Liver (tissue), 8 donors: ENCODE measurements at regions not wholly inside any gene's neighbourhood (a gene's known extent, or its start where the extent isn't known, plus 50 kb on each side); places are given as distances from the start of the nearest gene placed in this dataset.

Experiments used
- DNase-seq: peaks from one replicate; pipeline ENCODE4 v3.0.0-alpha.2; 2017; ENCODE audit warnings: low spot score
- H3K27ac ChIP-seq, 2 donors: one replicate each; pipeline ENCODE4 v1.7.0; 2013; ENCODE audit warnings: inconsistent platforms in 2 of 2, low read length in 2 of 2, control low read depth in 1 of 2, low read depth in 1 of 2, mild to moderate bottlenecking in 1 of 2
- H3K27me3 ChIP-seq, 4 donors: one replicate each; pipeline versions ENCODE4 v1.6.1 to v1.7.0; 2013; ENCODE audit warnings: low read length in 3 of 4, inconsistent platforms in 1 of 4, mild to moderate bottlenecking in 1 of 4, moderate library complexity in 1 of 4; ENCODE audit not compliant: control insufficient read depth in 4 of 4, insufficient read depth in 4 of 4
- H3K36me3 ChIP-seq, 4 donors: one replicate each; pipeline versions ENCODE4 v1.6.1 to v1.7.0; 2013; ENCODE audit warnings: low read length in 3 of 4, mild to moderate bottlenecking in 3 of 4, low read depth in 1 of 4, moderate library complexity in 1 of 4; ENCODE audit not compliant: control insufficient read depth in 4 of 4, insufficient read depth in 3 of 4
- H3K4me1 ChIP-seq, 4 donors: one replicate each; pipeline versions ENCODE4 v1.6.1 to v1.7.0; 2013; ENCODE audit warnings: low read length in 3 of 4, mild to moderate bottlenecking in 3 of 4, moderate library complexity in 1 of 4; ENCODE audit not compliant: control insufficient read depth in 4 of 4, insufficient read depth in 4 of 4
- H3K4me3 ChIP-seq, 3 donors: one replicate each; pipeline versions ENCODE4 v1.6.1 to v1.7.0; 2013; ENCODE audit warnings: low read length in 3 of 3, control low read depth in 1 of 3, low read depth in 1 of 3, mild to moderate bottlenecking in 1 of 3
- H3K9ac ChIP-seq, 2 donors: one replicate each; pipeline ENCODE4 v1.7.0; 2013; ENCODE audit warnings: low read length in 2 of 2, mild to moderate bottlenecking in 2 of 2, moderate library complexity in 2 of 2, control low read depth in 1 of 2, low read depth in 1 of 2
- H3K9me3 ChIP-seq, 4 donors: one replicate each; pipeline versions ENCODE4 v1.6.1 to v1.7.0; 2013; ENCODE audit warnings: low read length in 3 of 4; ENCODE audit not compliant: control insufficient read depth in 4 of 4
- ATF3 ChIP-seq: IDR thresholded peaks from 2 replicates; pipeline ENCODE4 v1.6.1; 2016; ENCODE audit warnings: antibody characterized with exemption
- CTCF ChIP-seq: fragments of 150-350 bp; IDR thresholded peaks from 2 replicates; pipeline ENCODE4 v1.5.1; 2017; ENCODE audit warnings: improper control_type of control experiment, low read depth, low read length; ENCODE audit not compliant: missing input control
- EGR1 ChIP-seq, 2 donors: IDR thresholded peaks; 2 replicates each; pipeline ENCODE4 v1.6.1; 2016 to 2018; ENCODE audit warnings: antibody characterized with exemption in 2 of 2, low read depth in 2 of 2
- FOXA1 ChIP-seq: IDR thresholded peaks from 2 replicates; pipeline ENCODE4 v1.6.1; 2016; ENCODE audit warnings: antibody characterized with exemption
- FOXA2 ChIP-seq: IDR thresholded peaks from 2 replicates; pipeline ENCODE4 v1.6.1; 2016; ENCODE audit warnings: antibody characterized with exemption
- GABPA ChIP-seq, 2 donors: IDR thresholded peaks in 1 of 2; conservative IDR thresholded peaks in 1 of 2; 2 replicates each; pipeline ENCODE4 v1.6.1; 2016; ENCODE audit warnings: antibody characterized with exemption in 2 of 2, mild to moderate bottlenecking in 1 of 2, moderate library complexity in 1 of 2
- HNF4A ChIP-seq, 2 donors: conservative IDR thresholded peaks; 2 replicates each; pipeline ENCODE4 v1.6.1; 2016; ENCODE audit warnings: antibody characterized with exemption in 2 of 2, mild to moderate bottlenecking in 2 of 2
- JUND ChIP-seq, 2 donors: IDR thresholded peaks; 2 replicates each; pipeline ENCODE4 v1.6.1; 2016; ENCODE audit warnings: antibody characterized with exemption in 2 of 2
- MAX ChIP-seq: IDR thresholded peaks from 2 replicates; pipeline ENCODE4 v1.6.1; 2016; ENCODE audit warnings: antibody characterized with exemption
- NR2F2 ChIP-seq: IDR thresholded peaks from 2 replicates; pipeline ENCODE4 v1.6.1; 2016; ENCODE audit warnings: antibody characterized with exemption
- RAD21 ChIP-seq, 2 donors: IDR thresholded peaks; 2 replicates each; pipeline ENCODE4 v1.6.1; 2016; ENCODE audit warnings: antibody characterized with exemption in 2 of 2, mild to moderate bottlenecking in 2 of 2
- REST ChIP-seq: IDR thresholded peaks from 2 replicates; pipeline ENCODE4 v1.6.1; 2016; ENCODE audit warnings: antibody characterized with exemption, mild to moderate bottlenecking
- RXRA ChIP-seq, 2 donors: IDR thresholded peaks; 2 replicates each; pipeline ENCODE4 v1.6.1; 2017 to 2018; ENCODE audit warnings: antibody characterized with exemption in 2 of 2, mild to moderate bottlenecking in 1 of 2
- SP1 ChIP-seq: IDR thresholded peaks from 2 replicates; pipeline ENCODE4 v1.6.1; 2018; ENCODE audit warnings: antibody characterized with exemption, mild to moderate bottlenecking
- TAF1 ChIP-seq: conservative IDR thresholded peaks from 2 replicates; pipeline ENCODE4 v1.6.1; 2016; ENCODE audit warnings: antibody characterized with exemption, mild to moderate bottlenecking
- YY1 ChIP-seq: IDR thresholded peaks from 2 replicates; pipeline ENCODE4 v1.6.1; 2016; ENCODE audit warnings: antibody characterized with exemption, mild to moderate bottlenecking
- ZBTB33 ChIP-seq: IDR thresholded peaks from 2 replicates; pipeline ENCODE4 v1.6.1; 2016; ENCODE audit warnings: antibody characterized with exemption
- WGBS: extraction: QIAGEN DNeasy Blood & Tissue Kit; methylation state at CpG from one replicate; pipeline ENCODE4 v1.1.7; 2013; 5-methylcytosine and 5-hydroxymethylcytosine counted together
- donor health status: healthy.
- donor health status: healthy.
- donor health status: healthy.
- donor health status: healthy.
- donor health status: healthy.

- TF ChIP-seq JUND (IDR thresholded peaks at IDR 0.05) (no peak), RXRA (IDR thresholded peaks at IDR 0.05) (no peak), CTCF (no peak)
- H3K4me1 ChIP-seq, result no peaks in the 10 kb centered on the region
- H3K27me3 ChIP-seq, result peaks cover 0 to 5% (median under 1%) of the 10 kb centered on the region in 4 donors
- H3K27ac ChIP-seq, result no peak overlapping the region
- no peaks in the 10 kb centered on the region for H3K36me3 ChIP-seq
- no peak for DNase-seq
- 78% methylated on average over 3 of the region's 3 CpGs for WGBS
- no peak overlapping the region for H3K9ac ChIP-seq
- no peak overlapping the region for H3K4me3 ChIP-seq
- no peaks in the 10 kb centered on the region for H3K9me3 ChIP-seq
Observed at GRCh38 chr1:112234710-112235109, 161.3 kb upstream of the CTTNBP2NL start.

GRCh38 chr1:112237983-112238545 is 157.9 kb upstream of the CTTNBP2NL start:
- Histone ChIP-seq H3K9me3 (no peaks in the 10 kb centered on the region), H3K36me3 (no peaks in the 10 kb centered on the region)
- 53% methylated on average over 2 of the region's 2 CpGs for WGBS

More at GRCh38 chr1:112237983-112238545, 157.9 kb upstream of the CTTNBP2NL start:
- Histone ChIP-seq H3K9ac (no peak overlapping the region), H3K4me1 (no peaks in the 10 kb centered on the region), H3K27me3 (peaks cover 0 to 8% (median under 1%) of the 10 kb centered on the region in 4 donors), H3K27ac (no peak overlapping the region), H3K4me3 (no peak overlapping the region)
- TF ChIP-seq FOXA1 (no peak), YY1 (no peak), GABPA (IDR thresholded peaks at IDR 0.05 in 1 of 2, conservative IDR thresholded peaks at IDR 0.05 in 1 of 2) (no peak), EGR1 (IDR thresholded peaks at IDR 0.05; ENCODE audit: low read depth in 2 of 2) (no peak), ZBTB33 (no peak), SP1 (no peak), MAX (no peak), JUND (IDR thresholded peaks at IDR 0.05) (no peak), CTCF (no peak), TAF1 (no peak), RXRA (IDR thresholded peaks at IDR 0.05) (no peak), ATF3 (no peak), RAD21 (IDR thresholded peaks at IDR 0.05) (no peak), NR2F2 (no peak), REST (no peak), FOXA2 (no peak), HNF4A (conservative IDR thresholded peaks at IDR 0.05) (no peak)
- DNase-seq, result no peak
